H1 (cell line): ENCODE measurements at regions not wholly inside any gene's neighbourhood (a gene's known extent, or its start where the extent isn't known, plus 50 kb on each side); places are given as distances from the start of the nearest gene placed in this dataset.

Experiments
- BRCA1 ChIP-seq: IDR thresholded peaks from 2 replicates; pipeline ENCODE4 v1.6.1; 2012; ENCODE audit warnings: low read depth, low read length, improper control_type of control experiment
- CBX8 ChIP-seq: fragments of 300-800, 300-1000 bp; sonication (generic); IDR thresholded peaks from 2 replicates; pipeline ENCODE4 v1.7.1; 2016; ENCODE audit warnings: low read depth, low read length, borderline replicate concordance
- SP2 ChIP-seq: IDR thresholded peaks from 2 replicates; pipeline ENCODE4 v1.6.1; 2012; ENCODE audit warnings: mild to moderate bottlenecking, low read length, inconsistent platforms
- TEAD4 ChIP-seq: IDR thresholded peaks from 2 replicates; pipeline ENCODE4 v1.6.1; 2012; ENCODE audit warnings: low read depth, low read length, inconsistent platforms, mixed read lengths

GRCh38 chr12:24287963-24288362 is 338.5 kb upstream of the SOX5 start (continued):
- TF ChIP-seq CBX8 = no peak
- TF ChIP-seq SP2 = no peak
- no peak for TF ChIP-seq BRCA1
- no peak for TF ChIP-seq TEAD4
